ENCODE measurements at regions not wholly inside any gene's neighbourhood (a gene's known extent, or its start where the extent isn't known, plus 50 kb on each side); places are given as distances from the start of the nearest gene placed in this dataset.

GRCh38 chr6:19976411-19977129, 139.4 kb downstream of the ID4 start:
- no peaks in the 10 kb centered on the region for H3K9me3 ChIP-seq
- peaks cover 0 to 5% of the 10 kb centered on the region in 2 donors for H3K4me1 ChIP-seq
- no peak overlapping the region for H3K27ac ChIP-seq
- no peak for TF ChIP-seq POLR2A (IDR thresholded peaks at IDR 0.05)
- TF ChIP-seq, protein P1, sequence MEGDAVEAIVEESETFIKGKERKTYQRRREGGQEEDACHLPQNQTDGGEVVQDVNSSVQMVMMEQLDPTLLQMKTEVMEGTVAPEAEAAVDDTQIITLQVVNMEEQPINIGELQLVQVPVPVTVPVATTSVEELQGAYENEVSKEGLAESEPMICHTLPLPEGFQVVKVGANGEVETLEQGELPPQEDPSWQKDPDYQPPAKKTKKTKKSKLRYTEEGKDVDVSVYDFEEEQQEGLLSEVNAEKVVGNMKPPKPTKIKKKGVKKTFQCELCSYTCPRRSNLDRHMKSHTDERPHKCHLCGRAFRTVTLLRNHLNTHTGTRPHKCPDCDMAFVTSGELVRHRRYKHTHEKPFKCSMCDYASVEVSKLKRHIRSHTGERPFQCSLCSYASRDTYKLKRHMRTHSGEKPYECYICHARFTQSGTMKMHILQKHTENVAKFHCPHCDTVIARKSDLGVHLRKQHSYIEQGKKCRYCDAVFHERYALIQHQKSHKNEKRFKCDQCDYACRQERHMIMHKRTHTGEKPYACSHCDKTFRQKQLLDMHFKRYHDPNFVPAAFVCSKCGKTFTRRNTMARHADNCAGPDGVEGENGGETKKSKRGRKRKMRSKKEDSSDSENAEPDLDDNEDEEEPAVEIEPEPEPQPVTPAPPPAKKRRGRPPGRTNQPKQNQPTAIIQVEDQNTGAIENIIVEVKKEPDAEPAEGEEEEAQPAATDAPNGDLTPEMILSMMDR (IDR thresholded peaks at IDR 0.05): no peak
- H3K36me3 ChIP-seq: no peaks in the 10 kb centered on the region
- WGBS, 2 donors: 73 to 80% methylated on average over 12 of the region's 12 CpGs
- DNase-seq: no peak
- H3K4me3 ChIP-seq (replicated peaks in 1 of 3): no peak overlapping the region
- no peaks in the 10 kb centered on the region for H3K27me3 ChIP-seq
- intact Hi-C loops (cut with DNase I): no loop called here

- H3K27me3 ChIP-seq: no peaks in the 10 kb centered on the region
- no peak for DNase-seq
- H3K9me3 ChIP-seq: no peaks in the 10 kb centered on the region
- no peak overlapping the region for H3K27ac ChIP-seq
- H3K36me3 ChIP-seq: no peaks in the 10 kb centered on the region
- H3K4me3 ChIP-seq (replicated peaks in 1 of 3): no peak overlapping the region
- peaks cover 0 to 5% of the 10 kb centered on the region in 2 donors for H3K4me1 ChIP-seq
- WGBS, 2 donors: 75 to 88% methylated on average over 7 of the region's 7 CpGs
- intact Hi-C loops (cut with DNase I): no loop called here
- TF ChIP-seq, protein P1 (IDR thresholded peaks at IDR 0.05): no peak
- TF ChIP-seq POLR2A (IDR thresholded peaks at IDR 0.05): no peak
Observed at GRCh38 chr6:19979059-19979458, 141.9 kb downstream of the ID4 start.

GRCh38 chr6:19979986-19980385, 142.8 kb downstream of the ID4 start:
- H3K4me1 ChIP-seq: peaks cover 0 to 5% of the 10 kb centered on the region in 2 donors
- 72 to 77% methylated on average over 1 of the region's 1 CpG for WGBS, 2 donors
- no peaks in the 10 kb centered on the region for H3K9me3 ChIP-seq
- H3K27me3 ChIP-seq: no peaks in the 10 kb centered on the region
- no peak for TF ChIP-seq POLR2A (IDR thresholded peaks at IDR 0.05)
- TF ChIP-seq, protein P1 (IDR thresholded peaks at IDR 0.05): no peak
- no peak overlapping the region for H3K27ac ChIP-seq
- intact Hi-C loops (cut with DNase I): no loop called here
- no peak overlapping the region for H3K4me3 ChIP-seq (replicated peaks in 1 of 3)
- H3K36me3 ChIP-seq: no peaks in the 10 kb centered on the region
- no peak for DNase-seq

GRCh38 chr6:19983374-19983773, 146.2 kb downstream of the ID4 start:
- H3K36me3 ChIP-seq: no peaks in the 10 kb centered on the region
- TF ChIP-seq, protein P1 (IDR thresholded peaks at IDR 0.05): no peak
- no peak for TF ChIP-seq POLR2A (IDR thresholded peaks at IDR 0.05)
- WGBS, 2 donors: 81 to 85% methylated on average over 11 of the region's 11 CpGs
- H3K4me3 ChIP-seq (replicated peaks in 1 of 3): no peak overlapping the region
- DNase-seq: no peak
- H3K9me3 ChIP-seq: no peaks in the 10 kb centered on the region
- no peaks in the 10 kb centered on the region for H3K27me3 ChIP-seq
- intact Hi-C loops (cut with DNase I): no loop called here
- no peak overlapping the region for H3K27ac ChIP-seq
- peaks cover 0 to 5% of the 10 kb centered on the region in 2 donors for H3K4me1 ChIP-seq

DNA sequence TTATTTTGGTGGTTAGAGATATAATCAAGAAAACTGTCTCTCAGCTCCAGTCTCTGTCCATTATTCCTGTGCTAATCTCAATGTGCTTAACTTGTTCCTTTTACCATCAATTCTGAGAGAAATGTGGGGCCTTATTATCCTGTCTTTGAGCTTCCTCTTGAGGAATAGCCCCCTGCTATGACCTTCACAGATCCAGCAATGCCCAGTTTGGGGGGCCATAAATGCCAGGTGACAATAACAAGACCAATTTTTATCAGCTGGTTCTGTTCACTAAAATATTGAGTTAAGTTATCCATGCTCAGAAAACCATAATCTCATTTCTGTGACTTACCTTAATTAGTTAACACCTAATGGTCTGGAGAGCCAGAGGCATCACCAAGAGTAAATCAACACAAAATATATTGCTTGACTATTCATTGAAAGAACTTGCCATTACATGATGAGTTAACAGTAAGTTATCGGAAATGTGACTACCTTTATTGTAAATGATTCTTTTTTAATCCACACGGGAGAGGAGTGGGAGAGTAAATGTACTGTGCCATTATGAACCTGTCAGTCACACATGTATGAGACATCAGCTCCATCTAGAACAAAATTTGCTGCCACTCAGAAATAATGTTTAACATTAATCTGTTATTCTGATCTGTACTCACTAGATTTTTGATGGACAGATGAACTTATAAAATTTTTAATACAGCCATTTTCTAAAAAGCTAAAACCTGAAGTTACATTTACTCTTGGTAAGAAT, 149.7 kb downstream of the ID4 start:
- H3K9me3 ChIP-seq: no peaks in the 10 kb centered on the region
- WGBS, 2 donors: 88 to 94% methylated on average over 2 of the region's 2 CpGs
- no peaks in the 10 kb centered on the region for H3K4me1 ChIP-seq
- no peaks in the 10 kb centered on the region for H3K36me3 ChIP-seq
- no peak overlapping the region for H3K27ac ChIP-seq
- intact Hi-C loops (cut with DNase I): no loop called here
- no peak overlapping the region for H3K4me3 ChIP-seq (replicated peaks in 1 of 3)
- DNase-seq: no peak
- H3K27me3 ChIP-seq: no peaks in the 10 kb centered on the region
- TF ChIP-seq, protein P1 (IDR thresholded peaks at IDR 0.05): no peak
- TF ChIP-seq POLR2A (IDR thresholded peaks at IDR 0.05): no peak
